GM23248 (cell line): ENCODE measurements at regions not wholly inside any gene's neighbourhood (a gene's known extent, or its start where the extent isn't known, plus 50 kb on each side); places are given as distances from the start of the nearest gene placed in this dataset.
A peak's percentile ranks its signal among the peaks of the same experiment; 100 is the strongest.

Source experiments
- DNase-seq: peaks from one replicate; pipeline ENCODE4 v3.0.0-alpha.2; 2015
- H2AFZ ChIP-seq: fragments of 200-600 bp; sonication (generic); 2 replicates; pipeline ENCODE4 v1.6.1; 2016; ENCODE audit warnings: antibody characterized with exemption
- H3F3A ChIP-seq: fragments of 200-600 bp; sonication (generic); 2 replicates; pipeline ENCODE4 v1.6.1; 2016; ENCODE audit warnings: mild to moderate bottlenecking, antibody characterized with exemption, mixed run types; ENCODE audit not compliant: insufficient read depth
- H3K27ac ChIP-seq: fragments of 200-600 bp; sonication (generic); 2 replicates; pipeline ENCODE4 v1.5.1; 2016; ENCODE audit warnings: mild to moderate bottlenecking
- H3K27me3 ChIP-seq: fragments of 200-600 bp; sonication (generic); replicated peaks from 2 replicates; pipeline ENCODE4 v1.6.1; 2016; ENCODE audit warnings: mild to moderate bottlenecking; ENCODE audit not compliant: insufficient read depth
- H3K36me3 ChIP-seq: fragments of 200-600 bp; sonication (generic); 2 replicates; pipeline ENCODE4 v1.6.1; 2016; ENCODE audit warnings: low read depth, mild to moderate bottlenecking
- H3K4me1 ChIP-seq: fragments of 200-600 bp; sonication (generic); 2 replicates; pipeline ENCODE4 v1.6.1; 2016; ENCODE audit warnings: mild to moderate bottlenecking; ENCODE audit not compliant: insufficient read depth
- H3K4me2 ChIP-seq: fragments of 200-600 bp; sonication (generic); one replicate; pipeline ENCODE4 v1.6.1; 2016; ENCODE audit warnings: mild to moderate bottlenecking; ENCODE audit not compliant: unreplicated experiment
- H3K4me3 ChIP-seq: fragments of 200-600 bp; sonication (generic); 2 replicates; pipeline ENCODE4 v1.5.1; 2016; ENCODE audit warnings: mild to moderate bottlenecking
- H3K79me2 ChIP-seq: fragments of 200-600 bp; sonication (generic); 2 replicates; pipeline ENCODE4 v1.6.1; 2016; ENCODE audit warnings: mild to moderate bottlenecking; ENCODE audit not compliant: insufficient read depth
- H3K9ac ChIP-seq: fragments of 200-600 bp; sonication (generic); 2 replicates; pipeline ENCODE4 v1.6.1; 2016; ENCODE audit warnings: mild to moderate bottlenecking
- H3K9me2 ChIP-seq: fragments of 200-600 bp; sonication (generic); 2 replicates; pipeline ENCODE4 v1.6.1; 2016; ENCODE audit warnings: mixed run types, mild to moderate bottlenecking, moderate library complexity; ENCODE audit not compliant: insufficient read depth
- H3K9me3 ChIP-seq: fragments of 200-600 bp; sonication (generic); one replicate; pipeline ENCODE4 v1.6.1; 2017; ENCODE audit warnings: low read depth
- H4K20me1 ChIP-seq: fragments of 200-600 bp; sonication (generic); 2 replicates; pipeline ENCODE4 v1.6.0; 2016; ENCODE audit not compliant: insufficient read depth
- EZH2 ChIP-seq: fragments of 200-600 bp; sonication (generic); IDR thresholded peaks from 2 replicates; pipeline ENCODE4 v1.6.1; 2018; ENCODE audit warnings: antibody characterized with exemption, mild to moderate bottlenecking; ENCODE audit not compliant: insufficient read depth, poor library complexity, severe bottlenecking
- EZH2phosphoT487 ChIP-seq: fragments of 200-600 bp; sonication (generic); IDR thresholded peaks from 2 replicates; pipeline ENCODE4 v1.6.1; 2018; ENCODE audit warnings: antibody characterized with exemption, moderate library complexity, mild to moderate bottlenecking, low read depth; ENCODE audit not compliant: insufficient read depth
- WGBS, 2 experiments: methylation state at CpG; one replicate each; pipeline ENCODE4 v1.1.6; 2015 to 2017; ENCODE audit warnings: low lambda C conversion rate in 2 of 2, low coverage in 1 of 2; ENCODE audit errors: missing lambda C conversion rate in 2 of 2; 5-methylcytosine and 5-hydroxymethylcytosine counted together
- in situ Hi-C: fragments of 300-500 bp; cut with MboI; formaldehyde crosslinking; loops from 2 replicates; pipeline ENCODE4 v1.15.0; 2020

DNA sequence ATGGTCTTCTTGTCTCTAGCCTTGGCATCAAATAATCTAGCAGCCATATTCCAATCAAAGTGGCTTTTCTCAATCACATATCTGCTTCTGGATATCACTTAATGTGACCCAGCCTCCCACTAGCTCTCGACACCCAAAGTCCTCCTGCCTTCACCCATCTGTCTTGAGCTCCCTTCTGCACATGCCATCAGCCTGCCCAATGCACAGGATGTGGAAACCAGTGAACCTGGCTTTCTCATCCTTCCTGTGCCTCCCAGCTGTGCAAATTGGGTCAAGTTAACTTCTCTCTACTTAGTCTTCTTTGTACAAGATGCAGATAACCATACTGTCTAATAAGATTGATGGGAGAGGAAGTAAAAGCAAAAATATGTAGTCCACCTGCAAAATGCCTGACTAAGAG, 257.9 kb upstream of the PITRM1 start:
- in situ Hi-C loops: no loop called here
- Histone ChIP-seq H3K36me3 (no peaks in the 10 kb centered on the region), H3K9ac (no peak overlapping the region), H3K79me2 (no peaks in the 10 kb centered on the region), H3K27ac (no peak overlapping the region), H3K4me2 (no peak overlapping the region), H3K4me1 (peaks cover 13% of the 10 kb centered on the region), H3K9me2 (no peaks in the 10 kb centered on the region), H3F3A (no peaks in the 10 kb centered on the region), H3K9me3 (no peaks in the 10 kb centered on the region), H3K4me3 (no peak overlapping the region), H3K27me3 (no peaks in the 10 kb centered on the region), H2AFZ (no peak overlapping the region), H4K20me1 (no peaks in the 10 kb centered on the region)
- 80 to 91% methylated on average over 1 of the region's 1 CpG for WGBS, 2 experiments
- TF ChIP-seq EZH2 (no peak), EZH2phosphoT487 (no peak)
- no peak for DNase-seq

DNA sequence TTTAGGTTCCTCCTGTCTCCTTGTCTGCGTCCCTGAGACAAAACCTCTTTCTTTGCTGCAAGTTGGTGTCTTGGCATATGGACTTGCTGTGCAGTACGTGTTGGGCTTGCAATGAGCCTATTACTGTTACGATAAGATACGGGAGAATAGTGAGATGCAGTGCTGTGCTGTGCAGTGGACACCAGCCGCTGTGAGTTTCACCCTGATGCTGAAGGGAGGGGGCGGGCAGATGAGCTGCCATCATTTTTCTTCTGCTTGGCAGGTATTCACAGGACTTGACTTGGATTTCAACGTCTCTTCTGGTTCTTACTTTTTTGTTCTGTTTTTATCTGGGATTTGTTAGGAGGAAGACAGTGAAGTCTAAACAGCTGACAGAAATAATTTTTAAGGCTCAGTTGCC, 257.1 kb upstream of the PITRM1 start:
- H2AFZ ChIP-seq: no peak overlapping the region
- H3K27me3 ChIP-seq: no peaks in the 10 kb centered on the region
- no peak overlapping the region for H3K27ac ChIP-seq
- no peak overlapping the region for H3K4me3 ChIP-seq
- H3K9me2 ChIP-seq: no peaks in the 10 kb centered on the region
- no peaks in the 10 kb centered on the region for H3K9me3 ChIP-seq
- 32 to 33% methylated on average over 7 of the region's 7 CpGs for WGBS, 2 experiments
- H3K4me1 ChIP-seq: peaks cover 13% of the 10 kb centered on the region
- H3K4me2 ChIP-seq: no peak overlapping the region
- no peak for TF ChIP-seq EZH2
- TF ChIP-seq EZH2phosphoT487: no peak
- in situ Hi-C loops: no loop called here
- DNase-seq: no peak
- H3K36me3 ChIP-seq: no peaks in the 10 kb centered on the region
- no peaks in the 10 kb centered on the region for H3K79me2 ChIP-seq
- no peaks in the 10 kb centered on the region for H4K20me1 ChIP-seq
- H3K9ac ChIP-seq: no peak overlapping the region
- H3F3A ChIP-seq: no peaks in the 10 kb centered on the region

DNA sequence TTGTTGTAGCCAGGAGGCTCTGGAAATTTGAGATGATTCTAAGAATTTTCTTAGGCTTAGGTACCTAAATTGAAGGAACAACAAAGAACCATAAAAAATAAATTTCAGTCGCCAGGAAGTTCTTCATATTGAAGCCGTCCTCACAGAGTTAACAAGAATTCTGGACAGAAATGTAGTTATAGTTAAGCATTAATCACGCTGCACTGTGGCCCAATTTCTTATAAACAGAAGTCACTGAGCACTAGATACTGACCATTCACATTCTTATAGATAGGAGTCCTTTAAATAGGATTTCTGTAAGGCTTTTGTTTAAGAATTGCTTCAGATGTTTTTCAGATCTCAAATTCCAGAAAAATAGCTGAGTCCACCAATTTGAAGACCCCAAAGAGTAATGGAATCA, 256.2 kb upstream of the PITRM1 start:
- no peaks in the 10 kb centered on the region for H3K9me3 ChIP-seq
- no peaks in the 10 kb centered on the region for H3F3A ChIP-seq
- 96 to 99% methylated on average over 3 of the region's 3 CpGs for WGBS, 2 experiments
- H3K79me2 ChIP-seq: no peaks in the 10 kb centered on the region
- H3K9ac ChIP-seq: no peak overlapping the region
- H3K9me2 ChIP-seq: no peaks in the 10 kb centered on the region
- TF ChIP-seq EZH2: no peak
- TF ChIP-seq EZH2phosphoT487: no peak
- H3K36me3 ChIP-seq: no peaks in the 10 kb centered on the region
- in situ Hi-C loops: no loop called here
- no peaks in the 10 kb centered on the region for H3K27me3 ChIP-seq
- no peak for DNase-seq
- H2AFZ ChIP-seq: no peak overlapping the region
- H3K4me3 ChIP-seq: no peak overlapping the region
- no peak overlapping the region for H3K27ac ChIP-seq
- H4K20me1 ChIP-seq: no peaks in the 10 kb centered on the region
- H3K4me1 ChIP-seq: peaks cover 13% of the 10 kb centered on the region
- no peak overlapping the region for H3K4me2 ChIP-seq

DNA sequence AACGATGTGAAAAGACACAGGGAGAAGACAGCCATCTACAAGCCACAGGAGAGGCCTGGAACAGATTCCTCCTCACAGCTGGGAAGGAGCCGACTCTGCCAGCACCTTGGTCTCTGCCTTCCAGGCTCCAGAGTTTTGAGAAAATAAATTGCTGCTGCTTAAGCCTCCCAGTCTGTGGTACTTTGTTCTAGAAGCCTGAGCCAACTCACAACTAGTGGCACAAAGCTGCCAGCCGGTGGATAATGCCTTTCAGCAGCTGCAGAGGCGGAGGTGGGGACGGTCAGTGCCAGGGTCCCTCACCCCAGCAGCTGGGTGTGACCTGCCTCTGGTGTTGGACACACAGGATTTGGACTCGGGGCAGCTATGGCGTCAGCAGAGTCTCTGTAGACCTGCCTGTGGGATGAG, 255.4 kb upstream of the PITRM1 start:
- no peaks in the 10 kb centered on the region for H3K27me3 ChIP-seq
- no peaks in the 10 kb centered on the region for H3F3A ChIP-seq
- DNase-seq: no peak
- H3K9me3 ChIP-seq: no peaks in the 10 kb centered on the region
- no peak overlapping the region for H3K4me3 ChIP-seq
- TF ChIP-seq EZH2 (no peak), EZH2phosphoT487 (no peak)
- H3K9me2 ChIP-seq: no peaks in the 10 kb centered on the region
- no peaks in the 10 kb centered on the region for H4K20me1 ChIP-seq
- 33 to 41% methylated on average over 7 of the region's 7 CpGs for WGBS, 2 experiments
- no peak overlapping the region for H3K4me2 ChIP-seq
- in situ Hi-C loops: no loop called here
- no peak overlapping the region for H2AFZ ChIP-seq
- peaks cover 13% of the 10 kb centered on the region for H3K4me1 ChIP-seq
- no peak overlapping the region for H3K27ac ChIP-seq
- H3K36me3 ChIP-seq: no peaks in the 10 kb centered on the region
- H3K9ac ChIP-seq: no peak overlapping the region
- H3K79me2 ChIP-seq: no peaks in the 10 kb centered on the region

DNA sequence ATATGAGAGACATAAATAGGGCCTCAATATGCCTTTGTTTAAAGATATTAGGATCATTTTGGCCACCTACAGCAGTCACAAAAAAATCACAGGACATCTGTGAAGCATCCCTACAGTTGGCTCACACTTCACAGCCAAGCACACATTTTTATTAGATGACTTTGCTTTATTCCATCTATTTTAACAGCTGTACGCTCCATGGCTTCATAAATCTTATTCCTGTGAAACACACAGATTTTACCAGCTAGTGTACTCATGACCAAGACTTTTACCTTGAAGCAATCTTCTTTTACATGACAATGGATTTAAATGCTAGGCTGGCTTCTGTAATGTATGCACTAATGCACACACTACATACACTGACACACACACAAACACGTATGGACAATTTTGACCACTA, 254.8 kb upstream of the PITRM1 start:
- in situ Hi-C loops: no loop called here
- Histone ChIP-seq H3K4me2 (no peak overlapping the region), H3K9me2 (no peaks in the 10 kb centered on the region), H4K20me1 (no peaks in the 10 kb centered on the region), H3K4me1 (peaks cover 13% of the 10 kb centered on the region), H2AFZ (no peak overlapping the region), H3F3A (no peaks in the 10 kb centered on the region), H3K27me3 (no peaks in the 10 kb centered on the region), H3K36me3 (no peaks in the 10 kb centered on the region), H3K9me3 (no peaks in the 10 kb centered on the region), H3K27ac (no peak overlapping the region), H3K79me2 (no peaks in the 10 kb centered on the region), H3K4me3 (no peak overlapping the region), H3K9ac (no peak overlapping the region)
- peak; percentile 23 for DNase-seq
- 53 to 63% methylated on average over 2 of the region's 2 CpGs for WGBS, 2 experiments
- no peak for TF ChIP-seq EZH2phosphoT487
- no peak for TF ChIP-seq EZH2
